ENCODE measurements at regions not wholly inside any gene's neighbourhood (a gene's known extent, or its start where the extent isn't known, plus 50 kb on each side); places are given as distances from the start of the nearest gene placed in this dataset.

- TF ChIP-seq POLR2A (IDR thresholded peaks at IDR 0.05): no peak
- TF ChIP-seq CTCF (IDR thresholded peaks at IDR 0.05): no peak
Observed at GRCh38 chr17:14541714-14542113, 240.8 kb downstream of the HS3ST3B1 start.
